NCI-H82 treated with DMSO at 0.1 percent for 48 hours (cell line): ENCODE measurements at regions not wholly inside any gene's neighbourhood (a gene's known extent, or its start where the extent isn't known, plus 50 kb on each side); places are given as distances from the start of the nearest gene placed in this dataset.
"Not testable (repeated sequence)": the region's sequence is repeated elsewhere in the genome, so short reads cannot be mapped to it uniquely, and the experiment has no call there.

Source experiments
- DNase-seq: peaks from one replicate; lab custom pipeline; 2025; ENCODE audit not compliant: unreplicated experiment; lab: John Stamatoyannopoulos, UW

GRCh38 chr2:185245806-185246205 lies 492.8 kb upstream of the FSIP2 start:
- no peak for DNase-seq

- DNase-seq, result no peak
These were observed 491.9 kb upstream of the FSIP2 start for GRCh38 chr2:185246717-185247116.

- no peak for DNase-seq
These were observed 483.0 kb upstream of the FSIP2 start for GRCh38 chr2:185255566-185255965.

- no peak for DNase-seq
These were observed 472.9 kb upstream of the FSIP2 start for GRCh38 chr2:185265747-185266146.

- DNase-seq, result no peak
These were observed 470.0 kb upstream of the FSIP2 start for GRCh38 chr2:185268651-185269050.

- no peak for DNase-seq
These were observed 463.7 kb upstream of the FSIP2 start for GRCh38 chr2:185274718-185275484.

- not testable (repeated sequence) for DNase-seq
These were observed 462.6 kb upstream of the FSIP2 start for GRCh38 chr2:185275979-185276378.

GRCh38 chr2:185278761-185279160 lies 459.8 kb upstream of the FSIP2 start:
- no peak for DNase-seq

GRCh38 chr2:185279999-185280398 lies 458.6 kb upstream of the FSIP2 start:
- no peak for DNase-seq

- DNase-seq, result no peak
These were observed 453.9 kb upstream of the FSIP2 start for GRCh38 chr2:185284696-185285095.

- DNase-seq, result not testable (repeated sequence)
These were observed 448.6 kb upstream of the FSIP2 start for GRCh38 chr2:185290012-185290411.

- DNase-seq, result peak; percentile 10
These were observed 447.5 kb upstream of the FSIP2 start for GRCh38 chr2:185291035-185291647.

- DNase-seq, result no peak
These were observed 438.7 kb upstream of the FSIP2 start for GRCh38 chr2:185299867-185300266.

GRCh38 chr2:185306119-185306518 lies 432.5 kb upstream of the FSIP2 start:
- DNase-seq, result no peak

- DNase-seq, result no peak
These were observed 422.2 kb upstream of the FSIP2 start for GRCh38 chr2:185316383-185316782.

GRCh38 chr2:185318271-185318724 lies 420.3 kb upstream of the FSIP2 start:
- DNase-seq, result no peak

GRCh38 chr2:185335879-185336278 lies 402.7 kb upstream of the FSIP2 start:
- no peak for DNase-seq

GRCh38 chr2:185337033-185337432 lies 401.6 kb upstream of the FSIP2 start:
- no peak for DNase-seq

- no peak for DNase-seq
These were observed 400.5 kb upstream of the FSIP2 start for GRCh38 chr2:185338104-185338503.

- DNase-seq, result no peak
These were observed 391.2 kb upstream of the FSIP2 start for GRCh38 chr2:185347445-185347844.

GRCh38 chr2:185360776-185361175 lies 377.8 kb upstream of the FSIP2 start:
- no peak for DNase-seq

GRCh38 chr2:185372188-185372587 lies 366.4 kb upstream of the FSIP2 start:
- DNase-seq, result no peak

- DNase-seq, result no peak
These were observed 365.4 kb upstream of the FSIP2 start for GRCh38 chr2:185373229-185373628.
